Gastrocnemius medialis (tissue), 4 donors: ENCODE measurements at regions not wholly inside any gene's neighbourhood (a gene's known extent, or its start where the extent isn't known, plus 50 kb on each side); places are given as distances from the start of the nearest gene placed in this dataset.

Experiments
- POLR2A ChIP-seq, 2 donors: fragments of 450-650 bp; IDR thresholded peaks; one replicate each; pipeline ENCODE4 v1.6.1; 2017; ENCODE audit warnings: antibody characterized with exemption in 2 of 2, mild to moderate bottlenecking in 2 of 2, moderate library complexity in 2 of 2
- TF ChIP-seq, protein P1 (sequence below), 5 experiments: fragments of 450-650 bp in 3 of 5; fragments of 200-600 bp in 2 of 5; sonication (generic) in 2 of 5; IDR thresholded peaks in 4 of 5; conservative IDR thresholded peaks in 1 of 5; 1 replicate in 4 of 5; 2 replicates in 1 of 5; pipeline ENCODE4 v1.5.1; 2016 to 2019; ENCODE audit warnings: antibody characterized with exemption in 5 of 5, mild to moderate bottlenecking in 3 of 5, moderate library complexity in 3 of 5

- TF ChIP-seq, protein P1, sequence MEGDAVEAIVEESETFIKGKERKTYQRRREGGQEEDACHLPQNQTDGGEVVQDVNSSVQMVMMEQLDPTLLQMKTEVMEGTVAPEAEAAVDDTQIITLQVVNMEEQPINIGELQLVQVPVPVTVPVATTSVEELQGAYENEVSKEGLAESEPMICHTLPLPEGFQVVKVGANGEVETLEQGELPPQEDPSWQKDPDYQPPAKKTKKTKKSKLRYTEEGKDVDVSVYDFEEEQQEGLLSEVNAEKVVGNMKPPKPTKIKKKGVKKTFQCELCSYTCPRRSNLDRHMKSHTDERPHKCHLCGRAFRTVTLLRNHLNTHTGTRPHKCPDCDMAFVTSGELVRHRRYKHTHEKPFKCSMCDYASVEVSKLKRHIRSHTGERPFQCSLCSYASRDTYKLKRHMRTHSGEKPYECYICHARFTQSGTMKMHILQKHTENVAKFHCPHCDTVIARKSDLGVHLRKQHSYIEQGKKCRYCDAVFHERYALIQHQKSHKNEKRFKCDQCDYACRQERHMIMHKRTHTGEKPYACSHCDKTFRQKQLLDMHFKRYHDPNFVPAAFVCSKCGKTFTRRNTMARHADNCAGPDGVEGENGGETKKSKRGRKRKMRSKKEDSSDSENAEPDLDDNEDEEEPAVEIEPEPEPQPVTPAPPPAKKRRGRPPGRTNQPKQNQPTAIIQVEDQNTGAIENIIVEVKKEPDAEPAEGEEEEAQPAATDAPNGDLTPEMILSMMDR (IDR thresholded peaks at IDR 0.05 in 4 of 5, conservative IDR thresholded peaks at IDR 0.05 in 1 of 5) = no peak
- no peak for TF ChIP-seq POLR2A (IDR thresholded peaks at IDR 0.05)
Measured at GRCh38 chr20:29876911-29877285, 1380.6 kb upstream of the DEFB115 start.
